GM23338 (cell line): ENCODE measurements at regions not wholly inside any gene's neighbourhood (a gene's known extent, or its start where the extent isn't known, plus 50 kb on each side); places are given as distances from the start of the nearest gene placed in this dataset.

Experiments used
- ATAC-seq: fragments of 200-7000 bp; cut with Tn5 transposase; 3 replicates; pipeline ENCODE4 v1.9.1; 2020
- DNase-seq: peaks from one replicate; pipeline ENCODE4 v3.0.0-alpha.2; 2015; ENCODE audit warnings: low spot score
- H2AFZ ChIP-seq: fragments of 200-600 bp; sonication (generic); 2 replicates; pipeline ENCODE4 v1.8.0; 2016; ENCODE audit warnings: antibody characterized with exemption, mild to moderate bottlenecking, moderate library complexity
- H3F3A ChIP-seq: fragments of 200-600 bp; sonication (generic); replicated peaks from 2 replicates; pipeline ENCODE4 v1.8.0; 2017; ENCODE audit warnings: antibody characterized with exemption, mixed run types, low read depth
- H3K27ac ChIP-seq: fragments of 200-600 bp; sonication (generic); 2 replicates; pipeline ENCODE4 v1.6.1; 2016; ENCODE audit warnings: low read depth
- H3K27me3 ChIP-seq: fragments of 200-600 bp; sonication (generic); 2 replicates; pipeline ENCODE4 v1.8.0; 2016; ENCODE audit warnings: mild to moderate bottlenecking, mixed run types, moderate library complexity; ENCODE audit not compliant: insufficient read depth
- H3K36me3 ChIP-seq: fragments of 200-600 bp; sonication (generic); 2 replicates; pipeline ENCODE4 v1.8.0; 2016; ENCODE audit warnings: mild to moderate bottlenecking; ENCODE audit not compliant: insufficient read depth
- H3K4me1 ChIP-seq: fragments of 200-600 bp; sonication (generic); 2 replicates; pipeline ENCODE4 v1.8.0; 2016; ENCODE audit warnings: mild to moderate bottlenecking, moderate library complexity; ENCODE audit not compliant: insufficient read depth
- H3K4me2 ChIP-seq: fragments of 200-600 bp; sonication (generic); 2 replicates; pipeline ENCODE4 v1.7.1; 2017; ENCODE audit warnings: mixed run types
- H3K4me3 ChIP-seq: fragments of 200-600 bp; sonication (generic); 2 replicates; pipeline ENCODE4 v1.6.1; 2016; ENCODE audit warnings: mixed run types
- H3K79me2 ChIP-seq: fragments of 200-600 bp; sonication (generic); replicated peaks from 2 replicates; pipeline ENCODE4 v1.8.0; 2017; ENCODE audit warnings: mild to moderate bottlenecking; ENCODE audit not compliant: insufficient read depth
- H3K9me2 ChIP-seq: fragments of 200-600 bp; sonication (generic); 2 replicates; pipeline ENCODE4 v1.8.0; 2017; ENCODE audit not compliant: insufficient read depth
- H4K20me1 ChIP-seq: fragments of 200-600 bp; sonication (generic); replicated peaks from 2 replicates; pipeline ENCODE4 v1.8.0; 2017; ENCODE audit warnings: mild to moderate bottlenecking; ENCODE audit not compliant: insufficient read depth
- H3K27ac Mint-ChIP-seq: 2 replicates; pipeline ENCODE4 v1.8.0; 2020; ENCODE audit warnings: inconsistent platforms, mild to moderate bottlenecking, moderate library complexity, mixed read lengths
- H3K27me3 Mint-ChIP-seq: 3 replicates; pipeline ENCODE4 v1.8.0; 2022; ENCODE audit warnings: low read depth, mild to moderate bottlenecking, moderate library complexity, mixed read lengths, inconsistent platforms; ENCODE audit not compliant: insufficient read depth, poor library complexity
- H3K36me3 Mint-ChIP-seq: 3 replicates; pipeline ENCODE4 v1.8.0; 2021; ENCODE audit warnings: low read depth, mild to moderate bottlenecking, inconsistent platforms, moderate library complexity, mixed read lengths
- H3K4me1 Mint-ChIP-seq: 3 replicates; pipeline ENCODE4 v1.8.0; 2020; ENCODE audit warnings: mild to moderate bottlenecking, inconsistent platforms, mixed read lengths
- H3K4me3 Mint-ChIP-seq: 3 replicates; pipeline ENCODE4 v1.8.0; 2021; ENCODE audit warnings: moderate library complexity, mild to moderate bottlenecking, inconsistent platforms, mixed read lengths
- H3K9me3 Mint-ChIP-seq: 3 replicates; pipeline ENCODE4 v1.8.0; 2020; ENCODE audit warnings: moderate library complexity, mild to moderate bottlenecking, inconsistent platforms, mixed read lengths
- EZH2 ChIP-seq: fragments of 200-600 bp; sonication (generic); IDR thresholded peaks from one replicate; pipeline ENCODE4 v1.8.0; 2017; ENCODE audit warnings: antibody characterized with exemption, mild to moderate bottlenecking, low read depth; ENCODE audit not compliant: unreplicated experiment
- JUNB ChIP-seq: IDR thresholded peaks from one replicate; pipeline ENCODE4 v1.6.1; 2016; ENCODE audit warnings: antibody characterized with exemption; ENCODE audit not compliant: unreplicated experiment
- NANOG ChIP-seq: IDR thresholded peaks from 2 replicates; pipeline ENCODE4 v1.6.1; 2016; ENCODE audit warnings: antibody characterized with exemption, borderline replicate concordance
- POLR2AphosphoS5 ChIP-seq: IDR thresholded peaks from 2 replicates; pipeline ENCODE4 v1.6.1; 2016; ENCODE audit warnings: antibody characterized with exemption, low read depth
- STAT1 ChIP-seq: IDR thresholded peaks from one replicate; pipeline ENCODE4 v1.6.1; 2016; ENCODE audit warnings: antibody characterized with exemption; ENCODE audit not compliant: unreplicated experiment
- ZNF114 ChIP-seq: fragments of 250-450 bp; sonication (Bioruptor Pico); IDR thresholded peaks from 2 replicates; pipeline ENCODE4 v1.5.0; 2020; ENCODE audit warnings: mild to moderate bottlenecking, moderate library complexity
- ZNF331 ChIP-seq: fragments of 250-450 bp; sonication (Bioruptor Pico); IDR thresholded peaks from 2 replicates; pipeline ENCODE4 v1.5.0; 2020; ENCODE audit warnings: low read depth, mild to moderate bottlenecking, moderate library complexity
- TF ChIP-seq, protein P1 (sequence below): IDR thresholded peaks from one replicate; pipeline ENCODE4 v1.6.1; 2018; ENCODE audit warnings: antibody characterized with exemption; ENCODE audit not compliant: unreplicated experiment
- TF ChIP-seq, protein P2 (sequence below): fragments of 250-450 bp; sonication (Bioruptor Pico); IDR thresholded peaks from 2 replicates; pipeline ENCODE4 v1.5.0; 2020; ENCODE audit warnings: mild to moderate bottlenecking, moderate library complexity
- TF ChIP-seq, protein P3 (sequence below), 2 experiments: fragments of 200-600 bp in 1 of 2; sonication (generic) in 1 of 2; conservative IDR thresholded peaks; 2 replicates each; pipeline versions ENCODE4 v1.5.1 to v1.6.1; 2016 to 2017; ENCODE audit warnings: antibody characterized with exemption in 2 of 2, low read depth in 2 of 2, mild to moderate bottlenecking in 2 of 2, moderate library complexity in 1 of 2

DNA sequence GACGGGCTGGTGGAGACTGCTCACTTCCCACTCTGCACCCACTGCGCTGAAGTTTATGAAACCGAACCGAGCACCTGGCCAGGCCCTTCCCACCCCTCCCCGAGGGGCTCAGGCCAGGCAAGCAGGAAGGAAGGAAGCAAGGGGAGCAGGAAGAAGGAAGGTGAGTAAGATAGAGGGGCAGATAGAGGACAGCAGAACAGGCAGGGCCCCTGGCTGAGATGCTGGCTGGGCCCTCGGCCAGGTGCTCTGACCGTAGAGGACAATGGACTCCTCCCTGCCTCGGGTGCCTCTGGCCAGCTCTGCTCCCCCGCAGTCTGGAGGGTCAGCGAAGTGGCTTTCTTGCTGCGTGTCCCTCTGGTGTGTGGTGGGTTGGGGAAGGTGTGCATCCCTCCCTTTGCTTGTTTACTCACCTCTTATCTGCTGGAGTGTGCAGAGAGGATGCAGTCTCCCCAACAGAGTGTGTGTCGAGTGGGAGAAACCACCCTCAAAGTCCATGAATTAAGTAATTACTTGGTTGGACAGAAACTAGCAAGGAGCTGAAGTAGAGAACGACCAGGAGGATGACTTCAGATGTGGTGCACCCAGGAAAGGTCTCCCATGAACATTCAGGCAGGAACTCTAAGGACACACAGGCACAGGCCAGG lies 82.8 kb upstream of the PPP2R2D start (continued):
- TF ChIP-seq, protein P1, sequence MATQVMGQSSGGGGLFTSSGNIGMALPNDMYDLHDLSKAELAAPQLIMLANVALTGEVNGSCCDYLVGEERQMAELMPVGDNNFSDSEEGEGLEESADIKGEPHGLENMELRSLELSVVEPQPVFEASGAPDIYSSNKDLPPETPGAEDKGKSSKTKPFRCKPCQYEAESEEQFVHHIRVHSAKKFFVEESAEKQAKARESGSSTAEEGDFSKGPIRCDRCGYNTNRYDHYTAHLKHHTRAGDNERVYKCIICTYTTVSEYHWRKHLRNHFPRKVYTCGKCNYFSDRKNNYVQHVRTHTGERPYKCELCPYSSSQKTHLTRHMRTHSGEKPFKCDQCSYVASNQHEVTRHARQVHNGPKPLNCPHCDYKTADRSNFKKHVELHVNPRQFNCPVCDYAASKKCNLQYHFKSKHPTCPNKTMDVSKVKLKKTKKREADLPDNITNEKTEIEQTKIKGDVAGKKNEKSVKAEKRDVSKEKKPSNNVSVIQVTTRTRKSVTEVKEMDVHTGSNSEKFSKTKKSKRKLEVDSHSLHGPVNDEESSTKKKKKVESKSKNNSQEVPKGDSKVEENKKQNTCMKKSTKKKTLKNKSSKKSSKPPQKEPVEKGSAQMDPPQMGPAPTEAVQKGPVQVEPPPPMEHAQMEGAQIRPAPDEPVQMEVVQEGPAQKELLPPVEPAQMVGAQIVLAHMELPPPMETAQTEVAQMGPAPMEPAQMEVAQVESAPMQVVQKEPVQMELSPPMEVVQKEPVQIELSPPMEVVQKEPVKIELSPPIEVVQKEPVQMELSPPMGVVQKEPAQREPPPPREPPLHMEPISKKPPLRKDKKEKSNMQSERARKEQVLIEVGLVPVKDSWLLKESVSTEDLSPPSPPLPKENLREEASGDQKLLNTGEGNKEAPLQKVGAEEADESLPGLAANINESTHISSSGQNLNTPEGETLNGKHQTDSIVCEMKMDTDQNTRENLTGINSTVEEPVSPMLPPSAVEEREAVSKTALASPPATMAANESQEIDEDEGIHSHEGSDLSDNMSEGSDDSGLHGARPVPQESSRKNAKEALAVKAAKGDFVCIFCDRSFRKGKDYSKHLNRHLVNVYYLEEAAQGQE: no peak
- no peak for TF ChIP-seq ZNF331 (CRISPR knock-in tag)

DNA sequence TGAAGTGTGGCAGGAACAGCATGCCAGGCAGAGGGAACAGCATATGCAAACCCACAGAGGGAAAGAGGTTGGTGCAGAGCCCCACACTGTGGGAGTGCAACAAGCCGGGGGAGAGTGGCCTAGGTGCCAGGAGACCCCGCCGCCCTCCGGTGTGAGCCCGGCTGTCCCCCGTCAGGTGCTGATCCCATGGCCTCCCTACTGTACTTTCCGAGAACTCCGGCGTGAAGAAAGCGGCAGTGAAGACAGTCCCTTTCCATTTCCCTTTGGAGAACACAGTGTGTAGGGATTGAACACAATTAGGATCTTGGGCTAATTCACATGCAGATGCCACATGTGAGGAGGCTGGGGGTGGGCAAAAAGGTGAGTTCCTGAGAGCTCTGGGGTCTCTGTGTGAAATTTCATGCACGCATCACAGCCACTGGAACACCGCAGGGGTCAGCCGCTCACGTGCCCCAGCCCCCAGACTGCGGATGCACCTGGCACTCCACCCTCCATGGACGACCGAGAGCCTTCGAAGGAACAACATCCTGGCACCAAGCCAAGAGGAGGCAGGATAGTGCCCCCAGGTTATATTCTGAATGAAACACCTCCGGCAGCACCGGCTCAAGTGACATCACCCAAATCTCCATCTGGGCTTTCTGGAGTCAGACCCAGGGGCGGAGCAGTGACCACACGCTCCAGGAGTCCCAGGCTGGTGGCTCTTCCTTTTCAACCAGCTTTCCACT lies 82.1 kb upstream of the PPP2R2D start:
- ATAC-seq (no peak), DNase-seq (no peak)
- no peaks in the 10 kb centered on the region; the same call in 1 of the 2 replicates for H3K9me2 ChIP-seq
- Mint-ChIP-seq H3K4me3 (no peak overlapping the region), H3K9me3 (no peaks in the 10 kb centered on the region), H3K27ac (no peak overlapping the region), H3K36me3 (no peaks in the 10 kb centered on the region), H3K27me3 (peaks cover 8% of the 10 kb centered on the region), H3K4me1 (peaks cover 18% of the 10 kb centered on the region)
- H2AFZ ChIP-seq: no peak overlapping the region
- H3F3A ChIP-seq: no peaks in the 10 kb centered on the region
- H3K27me3 ChIP-seq: no peaks in the 10 kb centered on the region
- H3K4me3 ChIP-seq: no peak overlapping the region
- H3K36me3 ChIP-seq: no peaks in the 10 kb centered on the region
- H3K4me1 ChIP-seq: no peaks in the 10 kb centered on the region
- H3K4me2 ChIP-seq: no peak overlapping the region
- no peaks in the 10 kb centered on the region for H4K20me1 ChIP-seq
- no peak overlapping the region for H3K27ac ChIP-seq
- H3K79me2 ChIP-seq: no peaks in the 10 kb centered on the region
- TF ChIP-seq STAT1 (no peak), EZH2 (no peak), POLR2AphosphoS5 (no peak), NANOG (no peak), ZNF114 (CRISPR knock-in tag) (no peak), ZNF331 (CRISPR knock-in tag) (no peak), JUNB (no peak)
- TF ChIP-seq, protein P2, sequence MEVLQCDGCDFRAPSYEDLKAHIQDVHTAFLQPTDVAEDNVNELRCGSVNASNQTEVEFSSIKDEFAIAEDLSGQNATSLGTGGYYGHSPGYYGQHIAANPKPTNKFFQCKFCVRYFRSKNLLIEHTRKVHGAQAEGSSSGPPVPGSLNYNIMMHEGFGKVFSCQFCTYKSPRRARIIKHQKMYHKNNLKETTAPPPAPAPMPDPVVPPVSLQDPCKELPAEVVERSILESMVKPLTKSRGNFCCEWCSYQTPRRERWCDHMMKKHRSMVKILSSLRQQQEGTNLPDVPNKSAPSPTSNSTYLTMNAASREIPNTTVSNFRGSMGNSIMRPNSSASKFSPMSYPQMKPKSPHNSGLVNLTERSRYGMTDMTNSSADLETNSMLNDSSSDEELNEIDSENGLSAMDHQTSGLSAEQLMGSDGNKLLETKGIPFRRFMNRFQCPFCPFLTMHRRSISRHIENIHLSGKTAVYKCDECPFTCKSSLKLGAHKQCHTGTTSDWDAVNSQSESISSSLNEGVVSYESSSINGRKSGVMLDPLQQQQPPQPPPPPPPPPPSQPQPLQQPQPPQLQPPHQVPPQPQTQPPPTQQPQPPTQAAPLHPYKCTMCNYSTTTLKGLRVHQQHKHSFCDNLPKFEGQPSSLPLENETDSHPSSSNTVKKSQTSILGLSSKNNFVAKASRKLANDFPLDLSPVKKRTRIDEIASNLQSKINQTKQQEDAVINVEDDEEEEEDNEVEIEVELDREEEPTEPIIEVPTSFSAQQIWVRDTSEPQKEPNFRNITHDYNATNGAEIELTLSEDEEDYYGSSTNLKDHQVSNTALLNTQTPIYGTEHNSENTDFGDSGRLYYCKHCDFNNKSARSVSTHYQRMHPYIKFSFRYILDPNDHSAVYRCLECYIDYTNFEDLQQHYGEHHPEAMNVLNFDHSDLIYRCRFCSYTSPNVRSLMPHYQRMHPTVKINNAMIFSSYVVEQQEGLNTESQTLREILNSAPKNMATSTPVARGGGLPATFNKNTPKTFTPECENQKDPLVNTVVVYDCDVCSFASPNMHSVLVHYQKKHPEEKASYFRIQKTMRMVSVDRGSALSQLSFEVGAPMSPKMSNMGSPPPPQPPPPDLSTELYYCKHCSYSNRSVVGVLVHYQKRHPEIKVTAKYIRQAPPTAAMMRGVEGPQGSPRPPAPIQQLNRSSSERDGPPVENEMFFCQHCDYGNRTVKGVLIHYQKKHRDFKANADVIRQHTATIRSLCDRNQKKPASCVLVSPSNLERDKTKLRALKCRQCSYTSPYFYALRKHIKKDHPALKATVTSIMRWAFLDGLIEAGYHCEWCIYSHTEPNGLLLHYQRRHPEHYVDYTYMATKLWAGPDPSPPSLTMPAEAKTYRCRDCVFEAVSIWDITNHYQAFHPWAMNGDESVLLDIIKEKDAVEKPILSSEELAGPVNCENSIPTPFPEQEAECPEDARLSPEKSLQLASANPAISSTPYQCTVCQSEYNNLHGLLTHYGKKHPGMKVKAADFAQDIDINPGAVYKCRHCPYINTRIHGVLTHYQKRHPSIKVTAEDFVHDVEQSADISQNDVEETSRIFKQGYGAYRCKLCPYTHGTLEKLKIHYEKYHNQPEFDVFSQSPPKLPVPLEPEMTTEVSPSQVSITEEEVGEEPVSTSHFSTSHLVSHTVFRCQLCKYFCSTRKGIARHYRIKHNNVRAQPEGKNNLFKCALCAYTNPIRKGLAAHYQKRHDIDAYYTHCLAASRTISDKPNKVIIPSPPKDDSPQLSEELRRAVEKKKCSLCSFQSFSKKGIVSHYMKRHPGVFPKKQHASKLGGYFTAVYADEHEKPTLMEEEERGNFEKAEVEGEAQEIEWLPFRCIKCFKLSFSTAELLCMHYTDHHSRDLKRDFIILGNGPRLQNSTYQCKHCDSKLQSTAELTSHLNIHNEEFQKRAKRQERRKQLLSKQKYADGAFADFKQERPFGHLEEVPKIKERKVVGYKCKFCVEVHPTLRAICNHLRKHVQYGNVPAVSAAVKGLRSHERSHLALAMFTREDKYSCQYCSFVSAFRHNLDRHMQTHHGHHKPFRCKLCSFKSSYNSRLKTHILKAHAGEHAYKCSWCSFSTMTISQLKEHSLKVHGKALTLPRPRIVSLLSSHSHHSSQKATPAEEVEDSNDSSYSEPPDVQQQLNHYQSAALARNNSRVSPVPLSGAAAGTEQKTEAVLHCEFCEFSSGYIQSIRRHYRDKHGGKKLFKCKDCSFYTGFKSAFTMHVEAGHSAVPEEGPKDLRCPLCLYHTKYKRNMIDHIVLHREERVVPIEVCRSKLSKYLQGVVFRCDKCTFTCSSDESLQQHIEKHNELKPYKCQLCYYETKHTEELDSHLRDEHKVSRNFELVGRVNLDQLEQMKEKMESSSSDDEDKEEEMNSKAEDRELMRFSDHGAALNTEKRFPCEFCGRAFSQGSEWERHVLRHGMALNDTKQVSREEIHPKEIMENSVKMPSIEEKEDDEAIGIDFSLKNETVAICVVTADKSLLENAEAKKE (CRISPR knock-in tag): no peak
- TF ChIP-seq, protein P3, sequence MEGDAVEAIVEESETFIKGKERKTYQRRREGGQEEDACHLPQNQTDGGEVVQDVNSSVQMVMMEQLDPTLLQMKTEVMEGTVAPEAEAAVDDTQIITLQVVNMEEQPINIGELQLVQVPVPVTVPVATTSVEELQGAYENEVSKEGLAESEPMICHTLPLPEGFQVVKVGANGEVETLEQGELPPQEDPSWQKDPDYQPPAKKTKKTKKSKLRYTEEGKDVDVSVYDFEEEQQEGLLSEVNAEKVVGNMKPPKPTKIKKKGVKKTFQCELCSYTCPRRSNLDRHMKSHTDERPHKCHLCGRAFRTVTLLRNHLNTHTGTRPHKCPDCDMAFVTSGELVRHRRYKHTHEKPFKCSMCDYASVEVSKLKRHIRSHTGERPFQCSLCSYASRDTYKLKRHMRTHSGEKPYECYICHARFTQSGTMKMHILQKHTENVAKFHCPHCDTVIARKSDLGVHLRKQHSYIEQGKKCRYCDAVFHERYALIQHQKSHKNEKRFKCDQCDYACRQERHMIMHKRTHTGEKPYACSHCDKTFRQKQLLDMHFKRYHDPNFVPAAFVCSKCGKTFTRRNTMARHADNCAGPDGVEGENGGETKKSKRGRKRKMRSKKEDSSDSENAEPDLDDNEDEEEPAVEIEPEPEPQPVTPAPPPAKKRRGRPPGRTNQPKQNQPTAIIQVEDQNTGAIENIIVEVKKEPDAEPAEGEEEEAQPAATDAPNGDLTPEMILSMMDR (conservative IDR thresholded peaks at IDR 0.05; ENCODE audit: low read depth in 2 of 2): no peak
